ENCODE measurements at regions not wholly inside any gene's neighbourhood (a gene's known extent, or its start where the extent isn't known, plus 50 kb on each side); places are given as distances from the start of the nearest gene placed in this dataset.

DNA sequence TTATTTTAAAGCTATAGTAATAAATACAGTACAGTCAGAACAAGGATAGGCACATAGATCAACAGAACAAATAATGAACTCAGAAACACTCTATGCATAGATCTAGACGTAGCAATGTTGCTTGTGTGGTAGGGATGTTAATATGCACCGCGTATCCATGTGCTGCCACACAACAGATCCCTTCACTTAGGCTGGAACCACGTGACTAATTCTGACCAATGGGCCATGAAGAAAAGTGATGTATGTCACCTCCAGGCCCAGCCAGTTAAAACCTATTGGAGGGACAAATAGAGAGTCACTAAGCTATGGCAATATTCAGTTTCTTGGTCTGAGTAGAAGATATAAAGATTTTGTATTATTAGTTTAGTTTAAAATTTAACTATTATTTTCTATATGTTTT, 91.4 kb downstream of the ADAMTS1 start:
- TF ChIP-seq, protein P1, sequence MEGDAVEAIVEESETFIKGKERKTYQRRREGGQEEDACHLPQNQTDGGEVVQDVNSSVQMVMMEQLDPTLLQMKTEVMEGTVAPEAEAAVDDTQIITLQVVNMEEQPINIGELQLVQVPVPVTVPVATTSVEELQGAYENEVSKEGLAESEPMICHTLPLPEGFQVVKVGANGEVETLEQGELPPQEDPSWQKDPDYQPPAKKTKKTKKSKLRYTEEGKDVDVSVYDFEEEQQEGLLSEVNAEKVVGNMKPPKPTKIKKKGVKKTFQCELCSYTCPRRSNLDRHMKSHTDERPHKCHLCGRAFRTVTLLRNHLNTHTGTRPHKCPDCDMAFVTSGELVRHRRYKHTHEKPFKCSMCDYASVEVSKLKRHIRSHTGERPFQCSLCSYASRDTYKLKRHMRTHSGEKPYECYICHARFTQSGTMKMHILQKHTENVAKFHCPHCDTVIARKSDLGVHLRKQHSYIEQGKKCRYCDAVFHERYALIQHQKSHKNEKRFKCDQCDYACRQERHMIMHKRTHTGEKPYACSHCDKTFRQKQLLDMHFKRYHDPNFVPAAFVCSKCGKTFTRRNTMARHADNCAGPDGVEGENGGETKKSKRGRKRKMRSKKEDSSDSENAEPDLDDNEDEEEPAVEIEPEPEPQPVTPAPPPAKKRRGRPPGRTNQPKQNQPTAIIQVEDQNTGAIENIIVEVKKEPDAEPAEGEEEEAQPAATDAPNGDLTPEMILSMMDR (IDR thresholded peaks at IDR 0.05): no peak
- no peak for TF ChIP-seq POLR2A (IDR thresholded peaks at IDR 0.05)

Data from stomach (tissue), 4 donors.